T-helper 1 cell (primary cell): ENCODE measurements at regions not wholly inside any gene's neighbourhood (a gene's known extent, or its start where the extent isn't known, plus 50 kb on each side); places are given as distances from the start of the nearest gene placed in this dataset.

Experiments
- DNase-seq, 5 donors: peaks; one replicate each; pipeline ENCODE4 v3.0.0-alpha.2; 2012 to 2020

GRCh38 chr15:93614386-93615104 lies 525.5 kb upstream of the RGMA start:
- no peak for DNase-seq

DNA sequence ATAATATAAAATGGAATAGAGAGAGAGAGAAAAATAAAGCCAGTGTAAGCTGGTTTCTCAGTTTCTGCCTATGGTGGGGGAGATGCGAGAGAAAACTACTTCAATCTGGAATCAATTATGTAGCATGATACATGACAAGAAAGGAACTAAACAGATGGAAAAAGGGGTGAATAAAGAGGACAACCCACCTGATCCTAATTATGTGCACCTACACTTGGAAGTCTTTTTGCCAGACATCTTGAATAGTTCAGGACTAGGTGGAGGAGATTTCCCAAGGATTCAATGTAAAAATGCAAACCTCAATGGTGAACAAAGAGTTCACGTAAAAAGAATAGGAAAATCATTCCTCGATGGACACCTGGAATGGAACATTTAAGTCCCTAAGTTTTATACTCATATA lies 524.4 kb upstream of the RGMA start:
- no peak for DNase-seq

- DNase-seq: no peak
Observed at GRCh38 chr15:93612953-93613352, 523.9 kb upstream of the RGMA start.

DNA sequence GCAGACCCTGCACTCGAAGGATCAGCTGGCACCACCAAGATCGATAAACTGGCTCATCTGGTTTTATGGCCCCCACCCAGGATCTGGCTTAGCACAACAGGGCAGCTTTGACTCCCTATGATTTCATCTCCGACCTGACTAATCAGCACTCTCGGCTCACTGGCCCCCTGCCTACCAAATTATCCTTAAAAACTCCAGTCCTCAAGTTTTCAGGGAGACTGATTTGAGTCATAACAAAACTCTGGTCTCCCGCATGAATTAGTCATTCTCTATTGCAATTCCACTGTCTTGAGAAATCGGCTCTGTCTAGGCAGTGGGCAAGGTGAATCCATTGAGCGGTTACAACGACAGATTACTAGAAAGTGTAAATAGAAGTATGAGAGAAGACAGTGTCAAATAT lies 521.9 kb upstream of the RGMA start:
- DNase-seq: no peak

DNA sequence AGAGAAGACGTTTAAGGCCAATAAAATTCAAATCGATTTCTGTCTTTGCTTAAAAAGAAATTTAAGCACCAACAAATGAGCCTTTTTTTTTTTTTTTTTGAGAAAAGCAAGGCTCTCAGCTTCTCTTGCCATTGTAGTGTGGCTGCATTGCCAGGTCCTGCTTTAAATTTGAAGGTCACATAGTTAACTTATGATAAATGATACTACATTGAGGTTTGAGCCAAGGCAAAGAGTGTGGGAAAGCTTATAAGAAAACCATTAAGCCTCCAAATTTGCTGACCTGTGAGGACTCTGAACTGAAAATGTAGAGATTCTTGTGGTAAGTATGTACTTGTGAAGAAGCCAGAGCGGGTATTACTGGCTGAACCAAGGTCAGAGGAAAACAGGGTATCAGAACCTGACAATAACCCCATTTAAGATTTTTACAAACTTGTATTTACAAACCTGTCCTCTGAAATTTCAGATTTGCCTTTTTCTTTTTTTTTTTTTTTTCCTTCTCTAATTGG lies 519.7 kb upstream of the RGMA start:
- no peak for DNase-seq

DNA sequence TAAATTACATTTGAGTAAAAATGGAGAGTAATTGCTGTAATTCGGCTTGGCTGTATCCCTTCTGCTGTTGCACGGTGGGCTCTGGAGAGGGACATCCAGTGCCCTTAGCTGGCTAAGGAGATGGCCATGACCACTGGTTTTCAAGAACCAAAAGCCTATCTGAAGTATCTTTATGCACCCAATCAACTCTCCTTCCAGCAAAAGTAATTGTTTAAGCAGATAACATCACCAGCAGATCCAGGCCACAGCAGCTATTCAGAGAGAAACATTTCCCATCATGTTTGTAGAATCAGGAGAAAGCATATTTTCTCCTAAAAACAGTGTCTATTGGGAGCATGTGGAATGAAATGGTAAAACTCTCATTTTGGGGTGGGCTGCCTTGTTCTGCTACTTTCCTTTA lies 514.5 kb upstream of the RGMA start:
- no peak for DNase-seq

- DNase-seq: no peak
Observed at GRCh38 chr15:93587059-93587521, 498.1 kb upstream of the RGMA start.

DNA sequence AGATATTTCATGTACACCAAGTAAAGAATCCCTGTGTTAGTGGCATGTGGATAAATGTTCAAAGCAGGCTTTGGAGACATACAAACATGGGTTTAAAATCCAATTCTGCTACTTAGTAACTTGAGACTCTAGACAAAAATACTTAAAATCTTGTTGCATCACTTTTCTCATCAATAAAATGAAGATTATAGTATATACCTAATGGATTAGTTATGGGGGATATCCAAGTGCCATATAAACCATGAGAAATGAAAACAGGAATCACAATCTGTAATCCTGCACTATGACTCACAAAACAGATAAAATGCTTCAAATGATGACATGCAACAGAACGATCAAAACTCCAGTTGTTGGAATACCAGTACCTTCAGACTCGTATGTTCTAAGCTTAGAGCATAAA lies 496.0 kb upstream of the RGMA start:
- DNase-seq: no peak

GRCh38 chr15:93583968-93584367 lies 495.0 kb upstream of the RGMA start:
- DNase-seq: no peak

- no peak for DNase-seq
Observed at GRCh38 chr15:93583552-93583951, 494.5 kb upstream of the RGMA start.

DNA sequence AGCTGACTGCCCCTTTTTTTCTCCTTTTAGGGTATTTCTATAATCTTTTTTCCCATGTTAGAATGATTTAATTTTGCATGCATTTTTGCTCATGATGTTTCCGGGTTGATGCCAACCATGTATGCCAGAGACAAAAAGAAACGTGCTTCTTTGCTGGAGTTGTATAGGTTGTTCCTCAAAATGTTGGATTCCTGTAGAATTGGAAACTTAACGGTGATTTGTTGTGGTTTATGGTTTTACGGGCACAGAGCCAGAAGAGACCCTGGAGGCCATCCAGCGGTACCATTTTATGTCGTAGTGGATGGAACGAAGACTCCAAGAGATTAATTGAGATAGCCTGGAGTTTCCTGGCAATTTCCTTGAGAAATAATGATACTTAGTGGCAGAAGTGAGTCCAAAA lies 481.5 kb upstream of the RGMA start:
- DNase-seq: no peak

DNA sequence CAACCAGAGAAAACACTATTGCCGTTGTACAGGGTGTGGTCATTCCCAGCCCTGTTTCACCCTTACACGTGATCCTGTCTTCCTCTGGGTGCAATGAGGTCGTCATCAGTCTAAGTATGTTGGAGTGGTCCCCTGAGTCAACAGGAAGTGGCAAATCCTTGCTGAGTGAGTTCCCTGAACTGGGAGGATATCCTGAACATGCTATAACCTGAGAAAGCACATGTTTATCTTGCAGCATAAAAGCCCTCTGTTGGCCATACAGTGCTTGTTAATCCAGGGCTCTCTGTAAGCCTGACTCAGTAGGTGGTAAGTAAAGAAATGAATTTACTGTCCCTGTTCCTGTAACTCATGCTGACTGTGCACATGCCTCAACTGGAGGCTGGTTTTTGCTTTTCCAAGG lies 477.8 kb upstream of the RGMA start:
- peak in 1 of 5 donors; percentile 32 for DNase-seq

GRCh38 chr15:93565201-93565600 lies 476.2 kb upstream of the RGMA start:
- DNase-seq: no peak

- no peak for DNase-seq
Observed at GRCh38 chr15:93563218-93563617, 474.2 kb upstream of the RGMA start.

- DNase-seq: no peak
Observed at GRCh38 chr15:93562395-93563123, 473.5 kb upstream of the RGMA start.

- DNase-seq: no peak
Observed at GRCh38 chr15:93557696-93558095, 468.7 kb upstream of the RGMA start.

- no peak for DNase-seq
Observed at GRCh38 chr15:93553167-93553935, 464.3 kb upstream of the RGMA start.

DNA sequence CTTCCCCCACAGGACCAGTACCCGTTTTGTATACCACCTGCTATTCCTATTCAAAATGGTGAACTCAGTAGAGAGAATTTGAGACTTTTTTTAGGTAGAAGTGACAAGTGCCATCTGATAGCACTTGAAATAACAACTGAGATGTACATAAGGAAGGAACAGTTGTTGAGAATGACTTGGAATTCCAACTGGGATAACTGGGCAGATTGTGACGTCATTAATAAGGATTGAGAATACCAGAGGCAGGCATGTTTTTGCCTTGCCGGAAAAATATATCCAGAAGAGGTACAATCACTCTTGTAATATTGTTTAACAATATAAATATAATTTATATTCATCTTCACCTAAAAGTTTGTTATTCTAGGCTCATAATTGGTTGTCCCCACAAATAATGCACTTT lies 454.1 kb upstream of the RGMA start:
- DNase-seq: no peak

DNA sequence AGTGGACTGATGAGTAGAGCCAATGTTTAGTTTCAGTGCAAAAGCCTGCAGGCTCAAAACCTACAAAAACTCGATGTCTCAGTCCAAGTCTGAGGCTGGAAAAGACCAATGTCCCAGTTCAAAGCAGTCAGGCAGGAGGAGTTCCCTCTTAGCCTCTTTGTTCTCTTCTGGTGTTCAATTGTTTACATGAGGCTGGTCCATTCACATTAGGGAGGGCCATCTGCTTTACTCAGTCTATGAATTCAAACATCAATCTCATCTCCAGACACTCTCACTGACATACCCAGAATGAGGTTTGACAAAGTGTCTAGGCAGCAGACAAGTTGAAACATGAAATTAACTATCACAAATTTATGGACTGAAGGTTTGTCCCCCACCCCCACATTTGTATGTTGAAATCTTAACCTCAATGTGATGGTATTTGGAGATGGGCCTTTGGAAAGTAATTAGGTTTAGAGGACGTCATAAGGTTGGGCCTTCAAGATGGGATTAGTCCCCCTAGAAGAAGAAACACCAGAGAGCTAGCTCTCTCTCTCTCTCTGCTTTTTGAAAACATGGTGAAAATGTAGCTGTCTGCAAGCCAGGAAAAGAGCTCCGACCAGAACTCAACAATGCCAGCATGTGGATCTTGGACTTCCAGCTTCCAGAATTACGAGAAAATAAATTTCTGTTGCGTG lies 438.5 kb upstream of the RGMA start:
- DNase-seq: no peak

DNA sequence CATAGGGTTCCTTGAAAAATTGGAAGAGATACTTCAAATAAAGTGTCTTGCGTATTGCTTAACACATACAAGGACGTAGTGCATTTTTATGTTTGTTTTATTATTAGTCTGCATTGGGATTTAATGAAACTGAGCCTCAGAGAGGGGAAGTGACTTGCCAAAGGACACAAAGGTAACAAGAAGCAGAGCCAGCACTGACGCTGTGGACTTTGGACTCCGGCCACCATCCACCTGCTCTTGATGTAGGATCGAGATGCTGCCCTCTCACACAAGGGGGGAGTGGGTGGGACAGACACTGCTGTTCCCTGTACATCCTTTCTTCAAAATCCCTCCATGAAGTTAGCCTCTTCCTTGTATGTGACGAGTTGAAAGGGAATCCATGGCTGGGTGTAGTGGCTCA lies 435.4 kb upstream of the RGMA start:
- DNase-seq: no peak

GRCh38 chr15:93523481-93523880 lies 434.5 kb upstream of the RGMA start:
- DNase-seq: no peak

DNA sequence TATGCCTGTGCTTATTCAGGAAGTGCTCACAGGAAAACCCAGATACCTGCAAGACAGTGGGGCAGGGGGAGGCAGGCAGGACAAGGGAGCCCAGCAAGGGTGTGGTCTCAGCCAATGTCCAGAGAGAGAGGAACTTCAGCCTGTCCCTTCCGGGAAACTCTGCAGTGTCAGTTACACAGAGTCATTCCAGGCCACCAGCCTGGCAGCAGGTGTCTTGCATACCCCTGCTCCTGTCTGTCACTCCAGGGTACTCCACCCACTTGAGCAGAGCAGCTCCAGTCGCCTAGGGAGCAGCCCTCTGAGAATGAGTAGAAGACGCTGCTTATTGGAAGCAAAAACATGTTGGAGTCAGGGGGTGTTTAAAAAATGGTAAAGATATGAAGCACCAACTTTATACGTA lies 431.2 kb upstream of the RGMA start:
- no peak for DNase-seq

- DNase-seq: no peak
Observed at GRCh38 chr15:93519599-93519998, 430.6 kb upstream of the RGMA start.
